ENCODE measurements at regions not wholly inside any gene's neighbourhood (a gene's known extent, or its start where the extent isn't known, plus 50 kb on each side); places are given as distances from the start of the nearest gene placed in this dataset.

- TF ChIP-seq CTCF (IDR thresholded peaks at IDR 0.05) = no peak
- H3K4me1 ChIP-seq (ENCODE audit: low read depth) = no peaks in the 10 kb centered on the region
- no peaks in the 10 kb centered on the region for H3K36me3 ChIP-seq (ENCODE audit: low read depth)
- DNase-seq (no peak), ATAC-seq (no peak)
- no peak overlapping the region for H3K4me3 ChIP-seq
- no peaks in the 10 kb centered on the region for H3K9me3 ChIP-seq
- intact Hi-C loops (cut with DNase I, micrococcal nuclease) = no loop called here
These were observed 94.6 kb upstream of the PSMD7 start for GRCh38 chr16:74202009-74202408.

- intact Hi-C loops (cut with DNase I, micrococcal nuclease) = no loop called here
- DNase-seq (no peak), ATAC-seq (no peak)
- Histone ChIP-seq H3K36me3 (ENCODE audit: low read depth) (no peaks in the 10 kb centered on the region), H3K4me1 (ENCODE audit: low read depth) (no peaks in the 10 kb centered on the region), H3K9me3 (no peaks in the 10 kb centered on the region), H3K4me3 (no peak overlapping the region)
- no peak for TF ChIP-seq CTCF (IDR thresholded peaks at IDR 0.05)
These were observed 95.0 kb upstream of the PSMD7 start for GRCh38 chr16:74201576-74201975.

- H3K9me3 ChIP-seq = no peaks in the 10 kb centered on the region
- ATAC-seq (no peak), DNase-seq (no peak)
- H3K4me3 ChIP-seq = no peak overlapping the region
- H3K36me3 ChIP-seq (ENCODE audit: low read depth) = no peaks in the 10 kb centered on the region
- TF ChIP-seq CTCF (IDR thresholded peaks at IDR 0.05) = no peak
- intact Hi-C loops (cut with DNase I, micrococcal nuclease) = no loop called here
- no peaks in the 10 kb centered on the region for H3K4me1 ChIP-seq (ENCODE audit: low read depth)
These were observed 95.7 kb upstream of the PSMD7 start for GRCh38 chr16:74200921-74201320.

GRCh38 chr16:74199842-74200124 is 96.8 kb upstream of the PSMD7 start:
- H3K9me3 ChIP-seq = no peaks in the 10 kb centered on the region
- intact Hi-C loops (cut with DNase I, micrococcal nuclease) = no loop called here
- ATAC-seq (no peak), DNase-seq (no peak)
- no peaks in the 10 kb centered on the region for H3K4me1 ChIP-seq (ENCODE audit: low read depth)
- H3K4me3 ChIP-seq = no peak overlapping the region
- TF ChIP-seq CTCF (IDR thresholded peaks at IDR 0.05) = no peak
- H3K36me3 ChIP-seq (ENCODE audit: low read depth) = no peaks in the 10 kb centered on the region

- DNase-seq (no peak), ATAC-seq (no peak)
- intact Hi-C loops (cut with DNase I, micrococcal nuclease) = no loop called here
- Histone ChIP-seq H3K9me3 (no peaks in the 10 kb centered on the region), H3K4me1 (ENCODE audit: low read depth) (no peaks in the 10 kb centered on the region), H3K36me3 (ENCODE audit: low read depth) (no peaks in the 10 kb centered on the region), H3K4me3 (no peak overlapping the region)
- no peak for TF ChIP-seq CTCF (IDR thresholded peaks at IDR 0.05)
These were observed 97.4 kb upstream of the PSMD7 start for GRCh38 chr16:74199066-74199841.

GRCh38 chr16:74192281-74192797 is 104.3 kb upstream of the PSMD7 start:
- Histone ChIP-seq H3K4me3 (no peak overlapping the region), H3K36me3 (ENCODE audit: low read depth) (no peaks in the 10 kb centered on the region), H3K9me3 (no peaks in the 10 kb centered on the region), H3K4me1 (ENCODE audit: low read depth) (no peaks in the 10 kb centered on the region)
- DNase-seq (no peak), ATAC-seq (no peak)
- intact Hi-C loops (cut with DNase I, micrococcal nuclease) = no loop called here
- no peak for TF ChIP-seq CTCF (IDR thresholded peaks at IDR 0.05)
